Ovary (tissue), 3 donors: ENCODE measurements at regions not wholly inside any gene's neighbourhood (a gene's known extent, or its start where the extent isn't known, plus 50 kb on each side); places are given as distances from the start of the nearest gene placed in this dataset.
A peak's percentile ranks its signal among the peaks of the same experiment; 100 is the strongest.

ENCODE experiments used
- CTCF ChIP-seq, 3 donors: fragments of 450-650 bp in 2 of 3; fragments of 200-600 bp in 1 of 3; IDR thresholded peaks; one replicate each; pipeline versions ENCODE4 v1.5.1 to v1.8.0; 2016 to 2022; ENCODE audit warnings: antibody characterized with exemption in 3 of 3, mild to moderate bottlenecking in 1 of 3
- EP300 ChIP-seq: sonication (generic); formaldehyde crosslinking; IDR thresholded peaks from one replicate; pipeline ENCODE4 v1.6.1; 2017; ENCODE audit warnings: antibody characterized with exemption
- POLR2A ChIP-seq: fragments of 450-650 bp; IDR thresholded peaks from one replicate; pipeline ENCODE4 v1.6.1; 2017; ENCODE audit warnings: antibody characterized with exemption, mild to moderate bottlenecking, moderate library complexity
- donor health status: DM: no; HTN: no; CAD: no.

- no peak for TF ChIP-seq CTCF (IDR thresholded peaks at IDR 0.05)
- no peak for TF ChIP-seq POLR2A
- peak; percentile 28 for TF ChIP-seq EP300
These were observed 297.4 kb downstream of the QKI start for GRCh38 chr6:163711615-163712565.
